ENCODE measurements at regions not wholly inside any gene's neighbourhood (a gene's known extent, or its start where the extent isn't known, plus 50 kb on each side); places are given as distances from the start of the nearest gene placed in this dataset.

DNA sequence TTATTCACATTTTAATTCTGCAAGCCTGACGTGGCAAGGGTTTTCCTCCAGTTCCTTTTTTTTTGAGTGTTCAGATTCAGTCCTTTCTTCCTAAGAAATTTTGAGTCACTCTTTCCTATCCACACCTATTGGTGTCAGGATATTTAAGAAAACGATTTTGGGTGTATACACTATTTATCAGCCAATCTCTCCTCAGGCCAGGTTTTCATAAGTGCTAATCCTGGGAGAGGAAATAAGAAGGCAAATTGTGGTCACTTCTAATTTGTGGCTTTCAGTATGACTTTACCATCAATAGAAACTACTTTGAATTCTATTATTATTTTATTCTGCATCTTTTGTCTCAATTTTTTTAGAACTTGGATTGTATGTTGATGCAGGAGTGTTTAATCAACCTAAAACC lies 174.4 kb downstream of the DSEL start:
- no peaks in the 10 kb centered on the region for H3K36me3 Mint-ChIP-seq
- H3K27me3 Mint-ChIP-seq (ENCODE audit: low read depth): no peaks in the 10 kb centered on the region
- no peak overlapping the region for H3K27ac Mint-ChIP-seq
- no peak for DNase-seq (ENCODE audit: low spot score)
- no peaks in the 10 kb centered on the region for H3K9me3 Mint-ChIP-seq
- H3K4me1 Mint-ChIP-seq: no peaks in the 10 kb centered on the region
- ChIA-PET CTCF (no interaction called here), POLR2A (no interaction called here)
- ATAC-seq: no peak
- H3K4me3 Mint-ChIP-seq: no peak overlapping the region
- TF ChIP-seq GTF2I (CRISPR knock-in tag; conservative IDR thresholded peaks at IDR 0.05): no peak
- TF ChIP-seq, protein P1, sequence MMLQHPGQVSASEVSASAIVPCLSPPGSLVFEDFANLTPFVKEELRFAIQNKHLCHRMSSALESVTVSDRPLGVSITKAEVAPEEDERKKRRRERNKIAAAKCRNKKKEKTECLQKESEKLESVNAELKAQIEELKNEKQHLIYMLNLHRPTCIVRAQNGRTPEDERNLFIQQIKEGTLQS (CRISPR knock-in tag; conservative IDR thresholded peaks at IDR 0.05): no peak
- TF ChIP-seq NFYB (CRISPR knock-in tag; conservative IDR thresholded peaks at IDR 0.05; ENCODE audit: low read depth): no peak
- no peak for TF ChIP-seq NR1H2 (CRISPR knock-in tag; IDR thresholded peaks at IDR 0.05)
- TF ChIP-seq JAZF1 (CRISPR knock-in tag; IDR thresholded peaks at IDR 0.05): no peak

DNA sequence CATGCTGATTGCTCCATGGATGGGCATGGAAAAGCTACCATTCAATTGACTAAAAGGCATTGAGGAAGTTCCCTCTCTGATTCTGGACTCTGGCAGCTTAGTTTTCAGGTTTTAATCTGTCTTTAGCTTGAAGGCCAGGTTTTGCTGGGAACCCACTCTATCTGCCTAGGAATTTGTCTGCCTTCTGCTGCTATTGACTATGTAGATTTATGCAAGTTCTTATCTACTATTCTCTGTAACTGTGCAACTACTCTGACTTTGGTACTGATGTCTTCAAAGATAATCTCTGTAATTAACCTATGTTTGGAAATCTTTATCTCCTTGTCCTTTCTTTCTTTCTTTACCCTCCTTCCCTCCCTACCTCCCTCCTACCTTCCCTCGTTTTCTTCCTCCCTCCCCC lies 178.8 kb downstream of the DSEL start:
- ChIA-PET POLR2A (no interaction called here), CTCF (no interaction called here)
- ATAC-seq (no peak), DNase-seq (ENCODE audit: low spot score) (no peak)
- H3K27me3 Mint-ChIP-seq (ENCODE audit: low read depth): no peaks in the 10 kb centered on the region; the same call in 1 of the 2 replicates
- no peak overlapping the region for H3K27ac Mint-ChIP-seq
- H3K36me3 Mint-ChIP-seq: no peaks in the 10 kb centered on the region
- no peak overlapping the region for H3K4me3 Mint-ChIP-seq
- TF ChIP-seq SOX15 (CRISPR knock-in tag; IDR thresholded peaks at IDR 0.05) (no peak), ESRRA (CRISPR knock-in tag; IDR thresholded peaks at IDR 0.05; ENCODE audit: borderline replicate concordance) (no peak), ZNF121 (CRISPR knock-in tag; IDR thresholded peaks at IDR 0.05) (no peak), PRRX2 (CRISPR knock-in tag; IDR thresholded peaks at IDR 0.05) (no peak)
- TF ChIP-seq, protein P2, sequence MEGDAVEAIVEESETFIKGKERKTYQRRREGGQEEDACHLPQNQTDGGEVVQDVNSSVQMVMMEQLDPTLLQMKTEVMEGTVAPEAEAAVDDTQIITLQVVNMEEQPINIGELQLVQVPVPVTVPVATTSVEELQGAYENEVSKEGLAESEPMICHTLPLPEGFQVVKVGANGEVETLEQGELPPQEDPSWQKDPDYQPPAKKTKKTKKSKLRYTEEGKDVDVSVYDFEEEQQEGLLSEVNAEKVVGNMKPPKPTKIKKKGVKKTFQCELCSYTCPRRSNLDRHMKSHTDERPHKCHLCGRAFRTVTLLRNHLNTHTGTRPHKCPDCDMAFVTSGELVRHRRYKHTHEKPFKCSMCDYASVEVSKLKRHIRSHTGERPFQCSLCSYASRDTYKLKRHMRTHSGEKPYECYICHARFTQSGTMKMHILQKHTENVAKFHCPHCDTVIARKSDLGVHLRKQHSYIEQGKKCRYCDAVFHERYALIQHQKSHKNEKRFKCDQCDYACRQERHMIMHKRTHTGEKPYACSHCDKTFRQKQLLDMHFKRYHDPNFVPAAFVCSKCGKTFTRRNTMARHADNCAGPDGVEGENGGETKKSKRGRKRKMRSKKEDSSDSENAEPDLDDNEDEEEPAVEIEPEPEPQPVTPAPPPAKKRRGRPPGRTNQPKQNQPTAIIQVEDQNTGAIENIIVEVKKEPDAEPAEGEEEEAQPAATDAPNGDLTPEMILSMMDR (IDR thresholded peaks at IDR 0.05): no peak
- peaks cover 16% of the 10 kb centered on the region for H3K9me3 Mint-ChIP-seq
- peaks cover 2% of the 10 kb centered on the region; the same call in 1 of the 2 replicates for H3K4me1 Mint-ChIP-seq

DNA sequence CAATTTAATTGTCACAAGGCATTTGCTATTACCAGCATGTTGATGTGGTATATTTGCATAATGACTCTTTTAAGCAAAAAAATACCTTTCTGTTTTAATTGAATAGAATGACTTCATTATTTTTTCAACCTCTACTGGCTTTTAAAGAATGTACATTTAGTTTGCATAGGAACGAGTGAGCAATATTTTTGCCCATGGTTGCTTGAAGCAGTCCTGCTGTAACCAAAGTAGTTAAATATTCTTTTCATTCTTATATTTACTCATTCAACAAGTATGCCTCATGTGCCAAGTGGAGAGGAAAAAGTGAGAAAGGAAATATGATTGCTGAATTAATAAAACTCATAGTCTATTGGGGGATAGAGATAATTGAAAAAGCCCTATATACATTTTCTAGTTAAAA lies 184.7 kb downstream of the DSEL start:
- TF ChIP-seq ZNF232 (CRISPR knock-in tag; IDR thresholded peaks at IDR 0.05) (no peak), CBFB (CRISPR knock-in tag; IDR thresholded peaks at IDR 0.05; ENCODE audit: low read depth) (no peak), SP1 (CRISPR knock-in tag; conservative IDR thresholded peaks at IDR 0.05) (no peak)
- TF ChIP-seq, protein P3, sequence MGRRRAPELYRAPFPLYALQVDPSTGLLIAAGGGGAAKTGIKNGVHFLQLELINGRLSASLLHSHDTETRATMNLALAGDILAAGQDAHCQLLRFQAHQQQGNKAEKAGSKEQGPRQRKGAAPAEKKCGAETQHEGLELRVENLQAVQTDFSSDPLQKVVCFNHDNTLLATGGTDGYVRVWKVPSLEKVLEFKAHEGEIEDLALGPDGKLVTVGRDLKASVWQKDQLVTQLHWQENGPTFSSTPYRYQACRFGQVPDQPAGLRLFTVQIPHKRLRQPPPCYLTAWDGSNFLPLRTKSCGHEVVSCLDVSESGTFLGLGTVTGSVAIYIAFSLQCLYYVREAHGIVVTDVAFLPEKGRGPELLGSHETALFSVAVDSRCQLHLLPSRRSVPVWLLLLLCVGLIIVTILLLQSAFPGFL (CRISPR knock-in tag; IDR thresholded peaks at IDR 0.05; ENCODE audit: borderline replicate concordance): no peak
- TF ChIP-seq, protein P4, sequence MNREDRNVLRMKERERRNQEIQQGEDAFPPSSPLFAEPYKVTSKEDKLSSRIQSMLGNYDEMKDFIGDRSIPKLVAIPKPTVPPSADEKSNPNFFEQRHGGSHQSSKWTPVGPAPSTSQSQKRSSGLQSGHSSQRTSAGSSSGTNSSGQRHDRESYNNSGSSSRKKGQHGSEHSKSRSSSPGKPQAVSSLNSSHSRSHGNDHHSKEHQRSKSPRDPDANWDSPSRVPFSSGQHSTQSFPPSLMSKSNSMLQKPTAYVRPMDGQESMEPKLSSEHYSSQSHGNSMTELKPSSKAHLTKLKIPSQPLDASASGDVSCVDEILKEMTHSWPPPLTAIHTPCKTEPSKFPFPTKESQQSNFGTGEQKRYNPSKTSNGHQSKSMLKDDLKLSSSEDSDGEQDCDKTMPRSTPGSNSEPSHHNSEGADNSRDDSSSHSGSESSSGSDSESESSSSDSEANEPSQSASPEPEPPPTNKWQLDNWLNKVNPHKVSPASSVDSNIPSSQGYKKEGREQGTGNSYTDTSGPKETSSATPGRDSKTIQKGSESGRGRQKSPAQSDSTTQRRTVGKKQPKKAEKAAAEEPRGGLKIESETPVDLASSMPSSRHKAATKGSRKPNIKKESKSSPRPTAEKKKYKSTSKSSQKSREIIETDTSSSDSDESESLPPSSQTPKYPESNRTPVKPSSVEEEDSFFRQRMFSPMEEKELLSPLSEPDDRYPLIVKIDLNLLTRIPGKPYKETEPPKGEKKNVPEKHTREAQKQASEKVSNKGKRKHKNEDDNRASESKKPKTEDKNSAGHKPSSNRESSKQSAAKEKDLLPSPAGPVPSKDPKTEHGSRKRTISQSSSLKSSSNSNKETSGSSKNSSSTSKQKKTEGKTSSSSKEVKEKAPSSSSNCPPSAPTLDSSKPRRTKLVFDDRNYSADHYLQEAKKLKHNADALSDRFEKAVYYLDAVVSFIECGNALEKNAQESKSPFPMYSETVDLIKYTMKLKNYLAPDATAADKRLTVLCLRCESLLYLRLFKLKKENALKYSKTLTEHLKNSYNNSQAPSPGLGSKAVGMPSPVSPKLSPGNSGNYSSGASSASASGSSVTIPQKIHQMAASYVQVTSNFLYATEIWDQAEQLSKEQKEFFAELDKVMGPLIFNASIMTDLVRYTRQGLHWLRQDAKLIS (CRISPR knock-in tag; IDR thresholded peaks at IDR 0.05; ENCODE audit: borderline replicate concordance): no peak
- peaks cover 16% of the 10 kb centered on the region for H3K9me3 Mint-ChIP-seq
- H3K27me3 Mint-ChIP-seq (ENCODE audit: low read depth): no peaks in the 10 kb centered on the region; the same call in 1 of the 2 replicates
- DNase-seq (ENCODE audit: low spot score): no peak
- POLR2A ChIA-PET: no interaction called here
- peaks cover 6% of the 10 kb centered on the region; the same call in 1 of the 2 replicates for H3K4me1 Mint-ChIP-seq
- ATAC-seq: no peak
- no peaks in the 10 kb centered on the region for H3K36me3 Mint-ChIP-seq
- CTCF ChIA-PET: no interaction called here
- no peak overlapping the region for H3K4me3 Mint-ChIP-seq
- H3K27ac Mint-ChIP-seq: no peak overlapping the region
